Testis (tissue), 2 donors: ENCODE measurements at regions not wholly inside any gene's neighbourhood (a gene's known extent, or its start where the extent isn't known, plus 50 kb on each side); places are given as distances from the start of the nearest gene placed in this dataset.
"Not testable (repeated sequence)": the region's sequence is repeated elsewhere in the genome, so short reads cannot be mapped to it uniquely, and the experiment has no call there.

Experiments used
- DNase-seq: peaks from one replicate; pipeline ENCODE4 v3.0.0-alpha.2; 2019
- H3K27ac ChIP-seq, 2 donors: fragments of 200-600 bp; sonication (generic); one replicate each; pipeline ENCODE4 v1.5.1; 2019
- H3K27me3 ChIP-seq: fragments of 200-600 bp; sonication (generic); one replicate; pipeline ENCODE4 v1.5.1; 2019
- H3K36me3 ChIP-seq: fragments of 200-600 bp; sonication (generic); one replicate; pipeline ENCODE4 v1.5.1; 2017; ENCODE audit warnings: low read depth; ENCODE audit errors: missing control alignments
- H3K4me1 ChIP-seq: fragments of 200-600 bp; sonication (generic); one replicate; pipeline ENCODE4 v1.5.1; 2019
- H3K4me3 ChIP-seq, 2 donors: fragments of 200-600 bp; sonication (generic); one replicate each; pipeline ENCODE4 v1.5.1; 2017 to 2019
- H3K9me3 ChIP-seq: fragments of 200-600 bp; sonication (generic); one replicate; pipeline ENCODE4 v1.5.1; 2017
- POLR2A ChIP-seq: fragments of 450-650 bp; IDR thresholded peaks from one replicate; pipeline ENCODE4 v1.6.1; 2017; ENCODE audit warnings: antibody characterized with exemption, mild to moderate bottlenecking, moderate library complexity
- WGBS, 2 donors: methylation state at CpG; one replicate each; pipeline ENCODE4 v1.1.5; 2018; 5-methylcytosine and 5-hydroxymethylcytosine counted together
- intact Hi-C: fragments of 100-400 bp; cut with DNase I; formaldehyde crosslinking; loops from one replicate; pipeline ENCODE4 v1.15.1; 2023; ENCODE audit warnings: low total_unique reads
- TF ChIP-seq, protein P1 (sequence below), 3 experiments: fragments of 450-650 bp in 2 of 3; fragments of 200-600 bp in 1 of 3; sonication (generic) in 1 of 3; IDR thresholded peaks; one replicate each; pipeline ENCODE4 v1.5.1; 2016 to 2019; ENCODE audit warnings: antibody characterized with exemption in 3 of 3, mild to moderate bottlenecking in 2 of 3, moderate library complexity in 1 of 3

DNA sequence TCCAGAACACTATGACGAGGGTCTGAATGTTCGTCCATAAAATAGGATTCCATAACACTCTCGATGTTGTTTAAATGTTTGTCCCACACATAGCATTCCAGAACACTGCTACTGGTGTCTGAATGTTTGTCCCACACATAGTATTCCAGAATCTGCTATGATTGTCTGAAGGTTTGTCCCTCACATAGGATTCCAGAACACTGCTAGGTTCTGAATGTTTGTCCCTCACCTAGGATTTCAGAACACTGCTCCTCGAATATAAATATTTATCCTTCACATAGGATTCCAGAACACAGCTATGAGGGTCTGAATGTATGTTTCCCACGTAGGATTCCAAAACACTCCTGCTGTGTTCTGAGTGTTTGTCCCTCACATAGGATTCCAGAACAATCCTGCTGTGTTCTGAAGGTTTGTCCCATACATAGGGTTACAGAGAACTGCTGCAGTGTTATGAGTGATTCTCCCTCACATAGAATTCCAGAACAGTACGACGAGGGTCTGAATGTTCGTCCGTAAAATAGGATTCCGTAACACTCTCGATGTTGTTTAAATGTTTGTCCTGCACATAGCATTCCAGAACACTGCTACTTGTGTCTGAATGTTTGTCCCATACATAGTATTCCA is 215.3 kb downstream of the FOXD4L6 start:
- intact Hi-C loops, result no loop called here
- Histone ChIP-seq H3K9me3 (no peaks in the 10 kb centered on the region), H3K4me1 (no peaks in the 10 kb centered on the region)

DNA sequence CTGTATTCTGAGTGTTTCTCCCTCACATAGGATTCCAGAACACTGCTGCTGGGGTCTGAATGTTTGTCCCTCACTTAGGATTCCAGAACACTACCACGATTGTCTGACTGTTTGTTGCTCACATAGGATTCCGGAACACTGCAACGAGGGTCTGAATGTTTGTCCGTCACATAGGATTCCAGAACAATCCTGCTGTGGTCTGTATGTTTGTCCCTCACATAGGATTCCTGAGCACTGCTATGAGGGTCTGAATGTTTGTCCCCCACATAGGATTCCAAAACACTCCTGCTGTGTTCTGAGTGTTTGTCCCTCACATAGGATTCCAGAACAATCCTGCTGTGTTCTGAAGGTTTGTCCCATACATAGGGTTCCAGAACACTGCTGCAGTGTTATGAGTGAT is 215.8 kb downstream of the FOXD4L6 start:
- H3K27ac ChIP-seq, H3K9me3 ChIP-seq, H3K27me3 ChIP-seq, H3K36me3 ChIP-seq, DNase-seq, H3K4me3 ChIP-seq, intact Hi-C loops, H3K4me1 ChIP-seq: not testable (repeated sequence)
- WGBS, 2 donors, result 57 to 67% methylated on average over 4 of the region's 4 CpGs

More for the DNA sequence above, 215.3 kb downstream of the FOXD4L6 start:
- DNase-seq, result no peak
- Histone ChIP-seq H3K27me3 (no peaks in the 10 kb centered on the region), H3K4me3 (no peak overlapping the region), H3K36me3 (no peaks in the 10 kb centered on the region), H3K27ac (no peak overlapping the region)
- TF ChIP-seq, protein P1, sequence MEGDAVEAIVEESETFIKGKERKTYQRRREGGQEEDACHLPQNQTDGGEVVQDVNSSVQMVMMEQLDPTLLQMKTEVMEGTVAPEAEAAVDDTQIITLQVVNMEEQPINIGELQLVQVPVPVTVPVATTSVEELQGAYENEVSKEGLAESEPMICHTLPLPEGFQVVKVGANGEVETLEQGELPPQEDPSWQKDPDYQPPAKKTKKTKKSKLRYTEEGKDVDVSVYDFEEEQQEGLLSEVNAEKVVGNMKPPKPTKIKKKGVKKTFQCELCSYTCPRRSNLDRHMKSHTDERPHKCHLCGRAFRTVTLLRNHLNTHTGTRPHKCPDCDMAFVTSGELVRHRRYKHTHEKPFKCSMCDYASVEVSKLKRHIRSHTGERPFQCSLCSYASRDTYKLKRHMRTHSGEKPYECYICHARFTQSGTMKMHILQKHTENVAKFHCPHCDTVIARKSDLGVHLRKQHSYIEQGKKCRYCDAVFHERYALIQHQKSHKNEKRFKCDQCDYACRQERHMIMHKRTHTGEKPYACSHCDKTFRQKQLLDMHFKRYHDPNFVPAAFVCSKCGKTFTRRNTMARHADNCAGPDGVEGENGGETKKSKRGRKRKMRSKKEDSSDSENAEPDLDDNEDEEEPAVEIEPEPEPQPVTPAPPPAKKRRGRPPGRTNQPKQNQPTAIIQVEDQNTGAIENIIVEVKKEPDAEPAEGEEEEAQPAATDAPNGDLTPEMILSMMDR (IDR thresholded peaks at IDR 0.05), result no peak
- no peak for TF ChIP-seq POLR2A
- WGBS, 2 donors, result 56 to 62% methylated on average over 11 of the region's 11 CpGs

DNA sequence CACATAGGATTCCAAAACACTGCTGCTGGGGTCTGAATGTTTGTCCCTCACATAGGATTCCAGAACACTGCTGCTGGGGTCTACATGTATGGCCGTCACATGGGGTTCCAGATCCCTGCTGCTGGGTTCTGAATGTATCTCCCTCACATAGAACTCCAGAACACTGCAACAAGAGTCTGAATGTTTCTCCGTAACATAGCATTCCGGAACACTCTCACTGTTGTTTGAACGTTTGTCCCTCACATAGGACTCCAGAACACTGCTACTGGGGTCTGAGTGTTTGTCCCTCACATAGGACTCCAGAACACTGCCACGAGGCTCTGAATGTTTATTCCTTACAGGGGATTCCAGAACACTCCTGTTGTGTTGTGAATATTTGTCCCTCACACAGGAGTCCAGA is 216.8 kb downstream of the FOXD4L6 start:
- Histone ChIP-seq H3K9me3 (no peaks in the 10 kb centered on the region), H3K36me3 (no peaks in the 10 kb centered on the region), H3K4me3 (no peak overlapping the region), H3K27me3 (no peaks in the 10 kb centered on the region), H3K27ac (no peak overlapping the region), H3K4me1 (no peaks in the 10 kb centered on the region)
- WGBS, 2 donors, result 55 to 65% methylated on average over 5 of the region's 5 CpGs
- TF ChIP-seq, protein P1 (IDR thresholded peaks at IDR 0.05), result no peak
- TF ChIP-seq POLR2A, result no peak
- DNase-seq, result no peak
- intact Hi-C loops, result no loop called here

DNA sequence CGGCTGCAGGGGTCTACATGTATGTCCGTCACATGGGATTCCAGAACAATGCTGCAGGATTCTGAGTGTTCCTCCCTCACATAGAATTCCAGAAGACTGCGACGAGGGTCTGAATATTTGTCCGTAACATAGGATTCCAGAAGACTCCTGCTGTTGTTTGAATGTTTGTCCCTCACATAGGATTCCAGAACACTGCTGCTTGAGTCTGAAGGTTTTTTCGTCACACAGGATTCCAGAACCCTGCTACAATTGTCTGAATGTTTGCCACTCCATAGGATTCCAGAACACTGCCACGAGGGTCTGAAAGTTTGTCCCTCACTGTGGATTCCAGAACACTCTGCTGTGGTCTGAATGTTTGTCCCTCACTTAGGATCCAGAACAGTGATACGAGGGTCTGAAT is 217.5 kb downstream of the FOXD4L6 start:
- H3K4me3 ChIP-seq, intact Hi-C loops, H3K27me3 ChIP-seq, DNase-seq, H3K36me3 ChIP-seq, H3K4me1 ChIP-seq, H3K9me3 ChIP-seq, H3K27ac ChIP-seq: not testable (repeated sequence)
- 52 to 58% methylated on average over 8 of the region's 8 CpGs for WGBS, 2 donors

DNA sequence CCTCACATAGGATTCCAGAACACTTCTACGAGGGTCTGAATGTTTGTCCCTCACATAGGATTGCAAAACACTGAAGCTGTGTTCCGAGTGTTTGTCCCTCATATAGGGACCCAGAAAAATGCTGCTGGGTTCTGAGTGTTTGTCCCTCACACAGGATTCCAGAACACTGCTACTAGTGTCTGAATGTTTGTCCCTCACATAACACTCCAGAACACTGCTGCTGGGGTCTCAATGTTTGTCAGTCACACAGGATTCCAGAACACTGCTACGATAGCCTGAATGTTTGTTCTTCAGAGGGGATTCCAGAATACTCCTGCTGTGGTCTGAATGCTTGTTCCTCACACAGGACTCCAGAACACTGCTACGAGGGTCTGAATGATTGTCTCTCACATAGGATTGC is 218.7 kb downstream of the FOXD4L6 start:
- Histone ChIP-seq H3K27me3 (no peaks in the 10 kb centered on the region), H3K9me3 (no peaks in the 10 kb centered on the region), H3K4me1 (no peaks in the 10 kb centered on the region), H3K27ac (no peak overlapping the region), H3K4me3 (no peak overlapping the region), H3K36me3 (no peaks in the 10 kb centered on the region)
- DNase-seq, result no peak
- TF ChIP-seq POLR2A, result no peak
- TF ChIP-seq, protein P1 (IDR thresholded peaks at IDR 0.05), result no peak
- intact Hi-C loops, result no loop called here
- WGBS, 2 donors, result 66% methylated on average over 4 of the region's 4 CpGs

DNA sequence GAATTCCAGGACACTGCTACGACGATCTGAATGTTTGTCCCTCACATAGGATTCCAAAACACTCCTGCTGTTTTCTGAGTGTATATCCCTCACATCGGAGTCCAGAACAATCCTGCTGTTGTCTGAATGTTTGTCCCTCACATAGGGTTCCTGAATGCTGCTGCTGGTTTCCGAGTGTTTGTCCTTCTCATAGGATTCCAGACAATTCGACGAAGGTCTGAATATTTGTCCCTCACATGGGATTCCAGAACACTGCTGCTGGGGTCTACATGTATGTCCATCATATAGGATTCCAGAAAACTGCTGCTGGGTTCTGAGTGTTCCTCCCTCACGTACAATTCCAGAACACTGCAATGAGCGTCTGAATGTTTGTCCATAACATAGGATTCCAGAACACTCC is 219.4 kb downstream of the FOXD4L6 start:
- WGBS, 2 donors, result 50 to 67% methylated on average over 8 of the region's 8 CpGs
- DNase-seq, H3K27ac ChIP-seq, H3K4me3 ChIP-seq, H3K27me3 ChIP-seq, H3K36me3 ChIP-seq, H3K4me1 ChIP-seq, intact Hi-C loops, H3K9me3 ChIP-seq: not testable (repeated sequence)
